IPS-18a (cell line): ENCODE measurements at regions not wholly inside any gene's neighbourhood (a gene's known extent, or its start where the extent isn't known, plus 50 kb on each side); places are given as distances from the start of the nearest gene placed in this dataset.

ENCODE experiments used
- H3K27ac ChIP-seq: one replicate; pipeline ENCODE4 v1.5.1; 2013; ENCODE audit warnings: low read length
- H3K27me3 ChIP-seq: one replicate; pipeline ENCODE4 v1.6.1; 2013; ENCODE audit warnings: mild to moderate bottlenecking, low read length; ENCODE audit not compliant: control insufficient read depth, insufficient read depth
- H3K36me3 ChIP-seq: one replicate; pipeline ENCODE4 v1.6.1; 2013; ENCODE audit warnings: low read depth, low read length; ENCODE audit not compliant: control insufficient read depth
- H3K4me1 ChIP-seq: one replicate; pipeline ENCODE4 v1.6.1; 2013; ENCODE audit warnings: low read depth, low read length; ENCODE audit not compliant: control insufficient read depth
- H3K4me3 ChIP-seq: one replicate; pipeline ENCODE4 v1.5.1; 2013; ENCODE audit warnings: low read length
- H3K9ac ChIP-seq: one replicate; pipeline ENCODE4 v1.6.1; 2013; ENCODE audit warnings: mild to moderate bottlenecking, low read length, moderate library complexity
- H3K9me3 ChIP-seq: one replicate; pipeline ENCODE4 v1.6.1; 2013; ENCODE audit warnings: low read depth, low read length; ENCODE audit not compliant: control insufficient read depth

- Histone ChIP-seq H3K9ac (no peak overlapping the region), H3K27ac (no peak overlapping the region), H3K27me3 (no peaks in the 10 kb centered on the region)
These were observed 133.2 kb downstream of the ADSS2 start for GRCh38 chr1:244318512-244318911.

DNA sequence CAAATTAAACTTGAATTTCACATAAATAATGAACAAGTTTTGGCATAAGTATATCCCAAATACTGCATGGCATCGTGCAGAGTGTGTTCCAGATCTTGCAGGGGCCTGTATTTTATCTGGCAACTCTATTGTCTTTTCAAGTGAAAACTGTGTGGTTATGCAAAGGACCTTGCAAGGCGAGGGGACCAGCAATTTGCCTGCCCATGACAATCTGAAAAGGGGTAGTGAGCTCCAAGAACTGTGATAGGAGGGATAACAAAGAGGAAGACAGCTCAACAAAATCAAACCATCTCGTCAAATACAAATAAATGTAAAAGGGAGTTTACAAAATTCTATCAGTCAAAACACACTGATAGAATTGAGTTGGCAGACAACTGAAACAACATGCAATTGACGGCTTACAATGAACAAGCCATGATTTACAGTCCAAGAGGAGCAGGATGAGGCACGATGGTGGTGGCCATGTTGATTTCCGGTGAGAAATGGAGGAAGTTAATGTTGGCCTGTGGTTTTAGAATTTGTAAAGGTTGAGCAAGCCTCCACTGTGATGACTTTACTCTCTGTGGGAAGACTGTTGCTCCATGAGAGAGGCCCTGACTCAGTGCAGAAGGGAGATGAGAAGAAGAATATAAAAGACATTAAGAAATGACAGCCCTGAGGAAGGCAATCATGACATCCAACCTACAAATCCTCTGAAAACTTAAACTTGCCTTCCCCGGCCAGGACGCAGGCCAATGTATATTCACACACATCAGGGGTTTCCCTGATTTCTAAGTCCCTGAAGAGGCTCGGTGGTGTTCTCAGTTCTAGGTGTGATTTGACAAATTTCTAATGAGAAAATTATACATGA, 132.2 kb downstream of the ADSS2 start:
- Histone ChIP-seq H3K27me3 (no peaks in the 10 kb centered on the region), H3K9me3 (no peaks in the 10 kb centered on the region), H3K9ac (no peak overlapping the region), H3K27ac (no peak overlapping the region), H3K36me3 (no peaks in the 10 kb centered on the region), H3K4me3 (no peak overlapping the region), H3K4me1 (no peaks in the 10 kb centered on the region)

More at GRCh38 chr1:244318512-244318911, 133.2 kb downstream of the ADSS2 start:
- Histone ChIP-seq H3K36me3 (no peaks in the 10 kb centered on the region), H3K4me1 (no peaks in the 10 kb centered on the region), H3K9me3 (no peaks in the 10 kb centered on the region), H3K4me3 (no peak overlapping the region)

- Histone ChIP-seq H3K27ac (no peak overlapping the region), H3K4me1 (no peaks in the 10 kb centered on the region), H3K36me3 (no peaks in the 10 kb centered on the region), H3K9me3 (no peaks in the 10 kb centered on the region), H3K9ac (no peak overlapping the region), H3K4me3 (no peak overlapping the region), H3K27me3 (no peaks in the 10 kb centered on the region)
These were observed 129.5 kb downstream of the ADSS2 start for GRCh38 chr1:244322181-244322580.

DNA sequence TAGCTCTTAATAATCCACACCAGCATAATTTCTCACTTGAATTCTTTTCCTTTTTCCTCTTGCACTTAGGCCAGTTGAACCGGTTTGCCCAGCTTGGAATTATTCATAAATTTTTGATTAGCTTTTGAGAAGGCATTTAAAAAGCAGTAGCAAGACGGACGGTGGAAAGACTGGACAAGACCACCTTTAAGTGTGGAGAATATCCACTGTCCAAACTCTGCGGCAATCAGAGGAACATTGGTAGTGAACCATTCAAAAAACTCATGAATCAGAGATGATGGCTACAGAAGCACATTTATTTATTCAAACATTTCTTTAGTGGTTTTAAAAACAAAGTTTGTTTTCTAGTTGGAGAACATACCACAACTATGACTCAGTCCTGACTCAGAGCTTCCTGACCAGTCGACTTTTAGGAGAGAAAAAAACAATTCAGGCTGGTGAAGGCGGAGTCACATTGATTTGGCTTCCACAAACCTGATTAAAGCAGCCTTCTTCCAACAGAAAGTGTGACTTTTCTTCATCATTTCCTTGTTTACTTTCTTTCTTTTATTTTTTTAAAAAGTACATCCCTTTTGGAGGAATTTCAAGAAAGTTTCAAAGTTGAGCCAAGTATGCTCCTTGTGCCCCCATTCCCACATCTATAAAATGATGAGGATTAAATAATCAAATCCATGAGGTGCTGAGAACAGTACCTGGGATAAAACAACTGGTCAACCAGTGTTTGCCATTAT, 128.8 kb downstream of the ADSS2 start:
- no peak overlapping the region for H3K9ac ChIP-seq
- H3K4me3 ChIP-seq = no peak overlapping the region
- no peaks in the 10 kb centered on the region for H3K9me3 ChIP-seq
- no peak overlapping the region for H3K27ac ChIP-seq
- no peaks in the 10 kb centered on the region for H3K27me3 ChIP-seq
- H3K36me3 ChIP-seq = no peaks in the 10 kb centered on the region
- H3K4me1 ChIP-seq = no peaks in the 10 kb centered on the region

- H3K27ac ChIP-seq = no peak overlapping the region
These were observed 127.4 kb downstream of the ADSS2 start for GRCh38 chr1:244324176-244324883.

DNA sequence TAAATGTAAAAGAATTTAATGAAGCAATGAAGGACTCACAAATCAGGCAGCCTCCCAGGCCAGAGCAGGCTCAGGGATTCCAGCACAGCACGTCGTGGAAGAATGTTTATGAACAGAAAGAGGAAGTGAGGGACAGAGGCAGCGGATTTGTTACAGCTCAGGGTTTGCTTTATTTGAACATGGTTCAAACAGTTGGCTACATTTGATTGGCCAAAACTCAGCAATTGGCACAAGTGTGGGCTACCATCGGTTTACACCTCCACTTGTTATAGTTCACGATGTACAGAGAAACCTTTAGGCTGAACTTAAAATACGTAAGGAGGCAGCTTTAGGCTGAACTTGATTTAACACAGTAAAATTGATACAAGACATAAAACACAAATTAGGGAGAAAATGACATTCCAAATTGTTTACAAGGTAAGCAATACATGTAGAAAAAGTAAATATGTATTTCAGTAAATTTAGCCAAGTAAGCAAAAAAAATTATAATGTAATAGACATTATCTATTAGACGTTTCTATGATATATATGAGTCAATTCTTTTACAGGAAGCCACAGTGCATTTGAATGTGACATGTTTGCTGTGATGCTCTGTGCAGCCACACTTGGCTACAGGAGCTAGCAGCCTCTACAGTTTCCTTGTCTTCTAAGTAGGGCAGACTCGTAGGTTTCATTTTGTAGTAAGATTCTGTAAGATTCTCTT, 126.5 kb downstream of the ADSS2 start:
- Histone ChIP-seq H3K36me3 (no peaks in the 10 kb centered on the region), H3K4me3 (no peak overlapping the region), H3K9ac (no peak overlapping the region), H3K27me3 (no peaks in the 10 kb centered on the region), H3K27ac (no peak overlapping the region), H3K4me1 (peaks cover 4% of the 10 kb centered on the region), H3K9me3 (no peaks in the 10 kb centered on the region)

More at GRCh38 chr1:244324176-244324883, 127.4 kb downstream of the ADSS2 start:
- H3K9me3 ChIP-seq = no peaks in the 10 kb centered on the region
- H3K4me3 ChIP-seq = no peak overlapping the region
- H3K4me1 ChIP-seq = no peaks in the 10 kb centered on the region
- no peaks in the 10 kb centered on the region for H3K27me3 ChIP-seq
- no peaks in the 10 kb centered on the region for H3K36me3 ChIP-seq
- no peak overlapping the region for H3K9ac ChIP-seq

DNA sequence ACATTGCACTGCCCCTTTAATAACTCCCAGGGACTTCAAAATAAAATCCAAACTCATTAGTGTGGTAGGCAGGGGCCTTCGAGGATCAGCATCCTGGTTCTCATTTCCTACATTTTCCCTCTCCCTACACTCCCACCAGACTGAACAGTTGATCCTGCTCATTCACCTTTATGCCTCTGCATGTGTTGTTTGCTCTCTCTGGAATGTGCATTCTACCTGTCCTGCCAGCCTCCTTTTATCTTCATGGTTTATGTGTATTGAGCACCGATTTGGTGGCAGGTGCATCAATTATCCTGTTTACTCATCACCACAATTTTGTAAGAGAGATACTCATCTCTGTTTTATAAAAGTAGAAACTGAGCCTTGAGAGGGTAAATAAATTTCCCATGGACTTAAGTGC, 125.0 kb downstream of the ADSS2 start:
- Histone ChIP-seq H3K36me3 (no peaks in the 10 kb centered on the region), H3K9me3 (no peaks in the 10 kb centered on the region), H3K4me1 (peaks cover 5% of the 10 kb centered on the region), H3K9ac (no peak overlapping the region), H3K4me3 (no peak overlapping the region), H3K27me3 (no peaks in the 10 kb centered on the region), H3K27ac (no peak overlapping the region)

GRCh38 chr1:244327533-244327932, 124.2 kb downstream of the ADSS2 start:
- H3K36me3 ChIP-seq = no peaks in the 10 kb centered on the region
- peaks cover 5% of the 10 kb centered on the region for H3K4me1 ChIP-seq
- H3K4me3 ChIP-seq = no peak overlapping the region
- no peaks in the 10 kb centered on the region for H3K9me3 ChIP-seq
- H3K9ac ChIP-seq = no peak overlapping the region
- no peak overlapping the region for H3K27ac ChIP-seq
- no peaks in the 10 kb centered on the region for H3K27me3 ChIP-seq

- no peak overlapping the region for H3K27ac ChIP-seq
- no peaks in the 10 kb centered on the region for H3K9me3 ChIP-seq
- no peaks in the 10 kb centered on the region for H3K27me3 ChIP-seq
- no peaks in the 10 kb centered on the region for H3K36me3 ChIP-seq
- no peak overlapping the region for H3K9ac ChIP-seq
- no peak overlapping the region for H3K4me3 ChIP-seq
- peaks cover 5% of the 10 kb centered on the region for H3K4me1 ChIP-seq
These were observed 123.2 kb downstream of the ADSS2 start for GRCh38 chr1:244328476-244328875.

- Histone ChIP-seq H3K9me3 (no peaks in the 10 kb centered on the region), H3K4me1 (peaks cover 5% of the 10 kb centered on the region), H3K9ac (no peak overlapping the region), H3K27ac (no peak overlapping the region), H3K27me3 (no peaks in the 10 kb centered on the region), H3K36me3 (no peaks in the 10 kb centered on the region), H3K4me3 (no peak overlapping the region)
These were observed 122.0 kb downstream of the ADSS2 start for GRCh38 chr1:244329591-244330317.

- Histone ChIP-seq H3K9me3 (no peaks in the 10 kb centered on the region), H3K4me3 (no peak overlapping the region), H3K27me3 (no peaks in the 10 kb centered on the region), H3K27ac (no peak overlapping the region), H3K4me1 (peaks cover 5% of the 10 kb centered on the region), H3K36me3 (no peaks in the 10 kb centered on the region), H3K9ac (no peak overlapping the region)
These were observed 121.4 kb downstream of the ADSS2 start for GRCh38 chr1:244330318-244330625.
